ENCODE measurements at regions not wholly inside any gene's neighbourhood (a gene's known extent, or its start where the extent isn't known, plus 50 kb on each side); places are given as distances from the start of the nearest gene placed in this dataset.

DNA sequence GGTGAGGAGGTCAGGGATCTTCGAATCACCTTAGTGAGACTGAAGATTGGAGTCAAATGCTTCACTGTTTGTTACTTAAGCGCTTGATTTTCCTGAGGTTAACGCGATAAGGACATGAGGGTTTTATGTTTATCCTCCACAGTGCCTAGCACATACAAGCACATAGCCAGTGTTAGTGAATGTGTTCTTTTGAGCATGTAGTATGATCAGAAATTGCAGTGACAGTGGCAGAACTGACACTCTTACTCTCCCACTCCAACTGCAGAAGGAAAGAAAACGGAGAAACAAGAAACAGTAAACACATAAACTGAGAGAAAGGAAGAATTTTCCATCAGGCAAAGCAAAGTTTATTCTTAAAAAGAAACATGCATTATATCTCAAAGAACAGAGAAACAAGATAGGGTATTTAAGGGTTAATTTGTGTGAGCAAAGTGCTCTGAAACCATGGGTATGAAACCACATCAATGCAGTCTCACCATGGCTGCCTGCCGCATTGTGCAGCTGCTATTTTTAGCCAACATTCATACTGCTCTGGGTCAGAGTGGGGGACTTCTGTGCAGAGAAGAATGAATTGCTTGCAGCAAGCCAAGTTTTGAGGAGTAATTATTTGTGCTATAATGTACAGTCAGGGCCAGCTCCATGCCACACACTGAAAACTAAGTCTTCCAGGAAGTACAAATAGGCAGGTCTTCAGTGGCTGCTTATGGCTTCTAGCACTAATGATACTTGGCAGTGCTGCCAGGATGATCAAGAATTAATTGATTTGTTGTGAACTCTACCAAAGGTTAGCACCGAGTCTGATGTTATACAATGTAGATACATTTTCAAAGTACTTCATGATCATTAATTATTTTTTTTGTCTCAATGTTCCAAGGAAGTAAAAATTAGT is 152.0 kb downstream of the MACC1 start:
- Mint-ChIP-seq H3K9me3 (ENCODE audit: unreplicated experiment) (peaks cover 5% of the 10 kb centered on the region), H3K27me3 (ENCODE audit: unreplicated experiment) (peaks cover 2% of the 10 kb centered on the region), H3K27ac (ENCODE audit: unreplicated experiment) (no peak overlapping the region), H3K4me1 (ENCODE audit: unreplicated experiment) (no peaks in the 10 kb centered on the region), H3K4me3 (ENCODE audit: unreplicated experiment) (no peak overlapping the region), H3K36me3 (ENCODE audit: unreplicated experiment) (no peaks in the 10 kb centered on the region)
- TF ChIP-seq, protein P1, sequence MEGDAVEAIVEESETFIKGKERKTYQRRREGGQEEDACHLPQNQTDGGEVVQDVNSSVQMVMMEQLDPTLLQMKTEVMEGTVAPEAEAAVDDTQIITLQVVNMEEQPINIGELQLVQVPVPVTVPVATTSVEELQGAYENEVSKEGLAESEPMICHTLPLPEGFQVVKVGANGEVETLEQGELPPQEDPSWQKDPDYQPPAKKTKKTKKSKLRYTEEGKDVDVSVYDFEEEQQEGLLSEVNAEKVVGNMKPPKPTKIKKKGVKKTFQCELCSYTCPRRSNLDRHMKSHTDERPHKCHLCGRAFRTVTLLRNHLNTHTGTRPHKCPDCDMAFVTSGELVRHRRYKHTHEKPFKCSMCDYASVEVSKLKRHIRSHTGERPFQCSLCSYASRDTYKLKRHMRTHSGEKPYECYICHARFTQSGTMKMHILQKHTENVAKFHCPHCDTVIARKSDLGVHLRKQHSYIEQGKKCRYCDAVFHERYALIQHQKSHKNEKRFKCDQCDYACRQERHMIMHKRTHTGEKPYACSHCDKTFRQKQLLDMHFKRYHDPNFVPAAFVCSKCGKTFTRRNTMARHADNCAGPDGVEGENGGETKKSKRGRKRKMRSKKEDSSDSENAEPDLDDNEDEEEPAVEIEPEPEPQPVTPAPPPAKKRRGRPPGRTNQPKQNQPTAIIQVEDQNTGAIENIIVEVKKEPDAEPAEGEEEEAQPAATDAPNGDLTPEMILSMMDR (IDR thresholded peaks at IDR 0.05) = no peak
- DNase-seq (ENCODE audit: extremely low spot score, unreplicated experiment) = no peak

- TF ChIP-seq, protein P1 (IDR thresholded peaks at IDR 0.05) = no peak
- no peak for DNase-seq (ENCODE audit: extremely low spot score, unreplicated experiment)
- no peak overlapping the region for H3K27ac Mint-ChIP-seq (ENCODE audit: unreplicated experiment)
- no peaks in the 10 kb centered on the region for H3K36me3 Mint-ChIP-seq (ENCODE audit: unreplicated experiment)
- H3K4me3 Mint-ChIP-seq (ENCODE audit: unreplicated experiment) = no peak overlapping the region
- H3K27me3 Mint-ChIP-seq (ENCODE audit: unreplicated experiment) = peaks cover 2% of the 10 kb centered on the region
- H3K4me1 Mint-ChIP-seq (ENCODE audit: unreplicated experiment) = no peaks in the 10 kb centered on the region
- H3K9me3 Mint-ChIP-seq (ENCODE audit: unreplicated experiment) = peaks cover 5% of the 10 kb centered on the region
Measured at GRCh38 chr7:20064181-20064970, 152.8 kb downstream of the MACC1 start.

DNA sequence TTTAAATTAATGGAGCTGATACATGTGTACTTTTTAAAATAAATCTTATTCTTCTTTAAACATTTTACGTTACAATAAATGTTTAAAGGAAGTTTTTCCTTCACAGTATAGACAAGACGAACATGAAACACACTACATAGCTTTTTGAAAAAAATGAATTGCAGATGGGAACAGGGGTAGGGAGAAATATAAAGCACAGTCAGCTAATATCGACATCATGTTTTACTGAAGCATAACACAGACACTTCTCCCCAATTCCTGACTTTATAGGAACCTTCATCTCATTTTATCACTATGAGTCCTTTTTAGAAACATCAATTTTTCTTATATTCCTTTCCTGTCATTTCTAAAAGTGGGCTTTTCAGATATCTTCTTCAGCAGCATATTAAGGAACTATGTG is 153.5 kb downstream of the MACC1 start:
- Mint-ChIP-seq H3K27ac (ENCODE audit: unreplicated experiment) (no peak overlapping the region), H3K36me3 (ENCODE audit: unreplicated experiment) (no peaks in the 10 kb centered on the region), H3K27me3 (ENCODE audit: unreplicated experiment) (no peaks in the 10 kb centered on the region), H3K4me3 (ENCODE audit: unreplicated experiment) (no peak overlapping the region), H3K9me3 (ENCODE audit: unreplicated experiment) (peaks cover 5% of the 10 kb centered on the region), H3K4me1 (ENCODE audit: unreplicated experiment) (no peaks in the 10 kb centered on the region)
- TF ChIP-seq, protein P1 (IDR thresholded peaks at IDR 0.05) = no peak
- DNase-seq (ENCODE audit: extremely low spot score, unreplicated experiment) = no peak

GRCh38 chr7:20062932-20063331 is 154.3 kb downstream of the MACC1 start:
- Mint-ChIP-seq H3K27ac (ENCODE audit: unreplicated experiment) (no peak overlapping the region), H3K27me3 (ENCODE audit: unreplicated experiment) (no peaks in the 10 kb centered on the region), H3K4me1 (ENCODE audit: unreplicated experiment) (no peaks in the 10 kb centered on the region), H3K36me3 (ENCODE audit: unreplicated experiment) (no peaks in the 10 kb centered on the region), H3K4me3 (ENCODE audit: unreplicated experiment) (no peak overlapping the region), H3K9me3 (ENCODE audit: unreplicated experiment) (peaks cover 5% of the 10 kb centered on the region)
- TF ChIP-seq, protein P1 (IDR thresholded peaks at IDR 0.05) = no peak
- no peak for DNase-seq (ENCODE audit: extremely low spot score, unreplicated experiment)

Measured in osteocyte (in vitro differentiated cells).